ENCODE measurements at regions not wholly inside any gene's neighbourhood (a gene's known extent, or its start where the extent isn't known, plus 50 kb on each side); places are given as distances from the start of the nearest gene placed in this dataset.

- TF ChIP-seq CTCF (conservative IDR thresholded peaks at IDR 0.05; ENCODE audit: low read depth, low read length) = no peak
- no peak overlapping the region for H3K4me3 ChIP-seq (ENCODE audit: low read length)
- no peak for DNase-seq (ENCODE audit: low read depth)
These were observed 93.2 kb downstream of the EFNB1 start for GRCh38 chrX:68922013-68922412.

GRCh38 chrX:68920561-68920960 is 91.7 kb downstream of the EFNB1 start:
- DNase-seq (ENCODE audit: low read depth) = no peak
- no peak for TF ChIP-seq CTCF (conservative IDR thresholded peaks at IDR 0.05; ENCODE audit: low read depth, low read length)
- no peak overlapping the region for H3K4me3 ChIP-seq (ENCODE audit: low read length)

GRCh38 chrX:68919707-68920106 is 90.9 kb downstream of the EFNB1 start:
- no peak for DNase-seq (ENCODE audit: low read depth)
- no peak overlapping the region for H3K4me3 ChIP-seq (ENCODE audit: low read length)
- TF ChIP-seq CTCF (conservative IDR thresholded peaks at IDR 0.05; ENCODE audit: low read depth, low read length) = no peak

- peak; percentile 25 for TF ChIP-seq CTCF (conservative IDR thresholded peaks at IDR 0.05; ENCODE audit: low read depth, low read length)
- H3K4me3 ChIP-seq (ENCODE audit: low read length) = no peak overlapping the region
- DNase-seq (ENCODE audit: low read depth) = no peak
These were observed 89.4 kb downstream of the EFNB1 start for GRCh38 chrX:68918202-68918601.

GRCh38 chrX:68917799-68918198 is 89.0 kb downstream of the EFNB1 start:
- DNase-seq (ENCODE audit: low read depth) = no peak
- TF ChIP-seq CTCF (conservative IDR thresholded peaks at IDR 0.05; ENCODE audit: low read depth, low read length) = no peak
- no peak overlapping the region for H3K4me3 ChIP-seq (ENCODE audit: low read length)

- no peak for DNase-seq (ENCODE audit: low read depth)
- TF ChIP-seq CTCF (conservative IDR thresholded peaks at IDR 0.05; ENCODE audit: low read depth, low read length) = no peak
- H3K4me3 ChIP-seq (ENCODE audit: low read length) = no peak overlapping the region
These were observed 88.1 kb downstream of the EFNB1 start for GRCh38 chrX:68916891-68917290.

GRCh38 chrX:68915778-68916177 is 87.0 kb downstream of the EFNB1 start:
- no peak overlapping the region for H3K4me3 ChIP-seq (ENCODE audit: low read length)
- no peak for TF ChIP-seq CTCF (conservative IDR thresholded peaks at IDR 0.05; ENCODE audit: low read depth, low read length)
- DNase-seq (ENCODE audit: low read depth) = no peak

Data from retinal pigment epithelial cell (primary cell).